Uterus (tissue), 2 donors: ENCODE measurements at regions not wholly inside any gene's neighbourhood (a gene's known extent, or its start where the extent isn't known, plus 50 kb on each side); places are given as distances from the start of the nearest gene placed in this dataset.

Source experiments
- POLR2A ChIP-seq, 2 donors: fragments of 450-650 bp; IDR thresholded peaks; one replicate each; pipeline ENCODE4 v1.6.1; 2016; ENCODE audit warnings: antibody characterized with exemption in 2 of 2, mild to moderate bottlenecking in 1 of 2, moderate library complexity in 1 of 2
- TF ChIP-seq, protein P1 (sequence below), 4 experiments: fragments of 200-600 bp in 2 of 4; fragments of 450-650 bp in 2 of 4; sonication (generic) in 2 of 4; IDR thresholded peaks; one replicate each; pipeline ENCODE4 v1.5.1; 2016 to 2019; ENCODE audit warnings: antibody characterized with exemption in 4 of 4, mild to moderate bottlenecking in 2 of 4, moderate library complexity in 1 of 4

DNA sequence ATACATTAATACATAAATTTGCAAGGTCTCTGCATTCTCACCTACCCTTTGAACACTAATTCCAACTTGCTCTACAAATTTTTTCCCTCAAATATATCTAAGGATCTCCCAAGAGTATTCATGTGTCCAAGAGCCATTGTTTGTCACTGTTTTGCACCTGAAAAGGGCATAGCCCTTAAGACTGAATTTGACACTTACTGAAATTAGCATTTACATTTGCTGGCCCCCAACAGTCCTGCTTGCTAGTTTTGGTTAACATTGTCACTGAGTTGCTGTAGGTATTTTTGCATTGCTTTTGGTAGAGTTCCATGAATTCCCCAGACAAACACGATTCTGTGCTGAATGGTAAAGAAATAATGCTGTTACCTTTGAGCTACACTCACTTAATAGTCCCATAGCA is 57.3 kb downstream of the KCNA4 start:
- TF ChIP-seq, protein P1, sequence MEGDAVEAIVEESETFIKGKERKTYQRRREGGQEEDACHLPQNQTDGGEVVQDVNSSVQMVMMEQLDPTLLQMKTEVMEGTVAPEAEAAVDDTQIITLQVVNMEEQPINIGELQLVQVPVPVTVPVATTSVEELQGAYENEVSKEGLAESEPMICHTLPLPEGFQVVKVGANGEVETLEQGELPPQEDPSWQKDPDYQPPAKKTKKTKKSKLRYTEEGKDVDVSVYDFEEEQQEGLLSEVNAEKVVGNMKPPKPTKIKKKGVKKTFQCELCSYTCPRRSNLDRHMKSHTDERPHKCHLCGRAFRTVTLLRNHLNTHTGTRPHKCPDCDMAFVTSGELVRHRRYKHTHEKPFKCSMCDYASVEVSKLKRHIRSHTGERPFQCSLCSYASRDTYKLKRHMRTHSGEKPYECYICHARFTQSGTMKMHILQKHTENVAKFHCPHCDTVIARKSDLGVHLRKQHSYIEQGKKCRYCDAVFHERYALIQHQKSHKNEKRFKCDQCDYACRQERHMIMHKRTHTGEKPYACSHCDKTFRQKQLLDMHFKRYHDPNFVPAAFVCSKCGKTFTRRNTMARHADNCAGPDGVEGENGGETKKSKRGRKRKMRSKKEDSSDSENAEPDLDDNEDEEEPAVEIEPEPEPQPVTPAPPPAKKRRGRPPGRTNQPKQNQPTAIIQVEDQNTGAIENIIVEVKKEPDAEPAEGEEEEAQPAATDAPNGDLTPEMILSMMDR (IDR thresholded peaks at IDR 0.05): no peak
- TF ChIP-seq POLR2A (IDR thresholded peaks at IDR 0.05): no peak
